NCI-H82 treated with DMSO at 0.1 percent for 48 hours (cell line): ENCODE measurements at regions not wholly inside any gene's neighbourhood (a gene's known extent, or its start where the extent isn't known, plus 50 kb on each side); places are given as distances from the start of the nearest gene placed in this dataset.

Source experiments
- DNase-seq: peaks from one replicate; lab custom pipeline; 2025; ENCODE audit not compliant: unreplicated experiment; lab: John Stamatoyannopoulos, UW

- DNase-seq: peak; percentile 25
Observed at GRCh38 chr7:125670926-125671572, 741.4 kb upstream of the POT1 start.

GRCh38 chr7:125668321-125668993 is 738.8 kb upstream of the POT1 start:
- DNase-seq: no peak

GRCh38 chr7:125664625-125665024 is 735.0 kb upstream of the POT1 start:
- DNase-seq: no peak

- no peak for DNase-seq
Observed at GRCh38 chr7:125663961-125664360, 734.3 kb upstream of the POT1 start.

- no peak for DNase-seq
Observed at GRCh38 chr7:125661677-125662076, 732.1 kb upstream of the POT1 start.

- no peak for DNase-seq
Observed at GRCh38 chr7:125661006-125661405, 731.4 kb upstream of the POT1 start.

GRCh38 chr7:125654076-125654475 is 724.5 kb upstream of the POT1 start:
- DNase-seq: no peak

- DNase-seq: no peak
Observed at GRCh38 chr7:125651823-125652528, 722.4 kb upstream of the POT1 start.

GRCh38 chr7:125648543-125648942 is 718.9 kb upstream of the POT1 start:
- no peak for DNase-seq

GRCh38 chr7:125645770-125646169 is 716.1 kb upstream of the POT1 start:
- DNase-seq: no peak

GRCh38 chr7:125644109-125644508 is 714.5 kb upstream of the POT1 start:
- no peak for DNase-seq

GRCh38 chr7:125643302-125643701 is 713.7 kb upstream of the POT1 start:
- DNase-seq: no peak

GRCh38 chr7:125641884-125642283 is 712.3 kb upstream of the POT1 start:
- no peak for DNase-seq

GRCh38 chr7:125636320-125636962 is 706.8 kb upstream of the POT1 start:
- no peak for DNase-seq

GRCh38 chr7:125618516-125618915 is 688.9 kb upstream of the POT1 start:
- no peak for DNase-seq

- DNase-seq: no peak
Observed at GRCh38 chr7:125611582-125611981, 682.0 kb upstream of the POT1 start.

GRCh38 chr7:125606671-125607070 is 677.0 kb upstream of the POT1 start:
- no peak for DNase-seq

- DNase-seq: no peak
Observed at GRCh38 chr7:125605241-125605640, 675.6 kb upstream of the POT1 start.

GRCh38 chr7:125602441-125602840 is 672.8 kb upstream of the POT1 start:
- no peak for DNase-seq

- no peak for DNase-seq
Observed at GRCh38 chr7:125599387-125599786, 669.8 kb upstream of the POT1 start.

GRCh38 chr7:125592331-125592730 is 662.7 kb upstream of the POT1 start:
- DNase-seq: no peak

GRCh38 chr7:125573126-125573525 is 643.5 kb upstream of the POT1 start:
- peak; percentile 23 for DNase-seq
